ENCODE measurements at regions not wholly inside any gene's neighbourhood (a gene's known extent, or its start where the extent isn't known, plus 50 kb on each side); places are given as distances from the start of the nearest gene placed in this dataset.

DNA sequence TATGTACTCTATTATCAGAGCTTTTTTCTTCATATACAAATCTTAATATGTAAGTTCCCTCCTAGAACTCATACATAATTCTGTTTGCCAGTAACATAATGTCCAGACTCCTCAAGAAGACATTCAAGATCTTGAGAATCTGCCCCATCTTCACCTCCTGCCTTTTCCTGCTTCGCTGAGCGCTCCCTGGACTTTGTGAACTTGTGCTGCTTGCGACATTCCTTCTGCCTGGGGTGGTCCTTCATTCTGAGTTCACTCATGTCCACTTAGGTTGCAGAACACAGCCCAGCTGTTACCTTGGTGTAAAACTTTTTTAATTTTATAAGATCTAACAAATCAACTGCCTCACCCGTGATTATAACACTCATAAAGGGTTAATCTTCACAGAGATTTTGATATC is 478.5 kb upstream of the EPHA3 start:
- no peak for TF ChIP-seq POLR2A (IDR thresholded peaks at IDR 0.05)
- TF ChIP-seq, protein P1, sequence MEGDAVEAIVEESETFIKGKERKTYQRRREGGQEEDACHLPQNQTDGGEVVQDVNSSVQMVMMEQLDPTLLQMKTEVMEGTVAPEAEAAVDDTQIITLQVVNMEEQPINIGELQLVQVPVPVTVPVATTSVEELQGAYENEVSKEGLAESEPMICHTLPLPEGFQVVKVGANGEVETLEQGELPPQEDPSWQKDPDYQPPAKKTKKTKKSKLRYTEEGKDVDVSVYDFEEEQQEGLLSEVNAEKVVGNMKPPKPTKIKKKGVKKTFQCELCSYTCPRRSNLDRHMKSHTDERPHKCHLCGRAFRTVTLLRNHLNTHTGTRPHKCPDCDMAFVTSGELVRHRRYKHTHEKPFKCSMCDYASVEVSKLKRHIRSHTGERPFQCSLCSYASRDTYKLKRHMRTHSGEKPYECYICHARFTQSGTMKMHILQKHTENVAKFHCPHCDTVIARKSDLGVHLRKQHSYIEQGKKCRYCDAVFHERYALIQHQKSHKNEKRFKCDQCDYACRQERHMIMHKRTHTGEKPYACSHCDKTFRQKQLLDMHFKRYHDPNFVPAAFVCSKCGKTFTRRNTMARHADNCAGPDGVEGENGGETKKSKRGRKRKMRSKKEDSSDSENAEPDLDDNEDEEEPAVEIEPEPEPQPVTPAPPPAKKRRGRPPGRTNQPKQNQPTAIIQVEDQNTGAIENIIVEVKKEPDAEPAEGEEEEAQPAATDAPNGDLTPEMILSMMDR (IDR thresholded peaks at IDR 0.05): no peak
